ENCODE measurements at regions not wholly inside any gene's neighbourhood (a gene's known extent, or its start where the extent isn't known, plus 50 kb on each side); places are given as distances from the start of the nearest gene placed in this dataset.
A peak's percentile ranks its signal among the peaks of the same experiment; 100 is the strongest.

- H3K79me2 ChIP-seq (ENCODE audit: control insufficient read depth, insufficient read depth, low read length): no peaks in the 10 kb centered on the region
- DNase-seq (ENCODE audit: low read depth in 2 of 2): no peak
Measured at GRCh38 chr17:65409381-65409780, 152.1 kb downstream of the AXIN2 start.

GRCh38 chr17:65408050-65408449 is 153.4 kb downstream of the AXIN2 start:
- no peaks in the 10 kb centered on the region for H3K9me3 ChIP-seq (ENCODE audit: control insufficient read depth, insufficient read depth, low read depth, low read length)
- no peak overlapping the region for H3K4me3 ChIP-seq (replicated peaks in 1 of 4; ENCODE audit: control extremely low read depth in 1 of 4, insufficient read depth in 1 of 4, low read depth in 3 of 4, low read length in 4 of 4)
- no peaks in the 10 kb centered on the region for H3K27me3 ChIP-seq (ENCODE audit: control insufficient read depth, insufficient read depth, low read length)
- H3K79me2 ChIP-seq (ENCODE audit: control insufficient read depth, insufficient read depth, low read length): no peaks in the 10 kb centered on the region
- TF ChIP-seq EZH2 (IDR thresholded peaks at IDR 0.05; ENCODE audit: low read length, missing control alignments): no peak
- no peak for TF ChIP-seq CTCF (conservative IDR thresholded peaks at IDR 0.05 in 1 of 2, IDR thresholded peaks at IDR 0.05 in 1 of 2; ENCODE audit: low read depth in 1 of 2, low read length in 2 of 2)
- no peaks in the 10 kb centered on the region for H3K36me3 ChIP-seq (ENCODE audit: control insufficient read depth, insufficient read depth, low read length)
- H2AFZ ChIP-seq (ENCODE audit: low read length): no peak overlapping the region
- no peak for DNase-seq (ENCODE audit: low read depth in 2 of 2)
- no peaks in the 10 kb centered on the region for H4K20me1 ChIP-seq (ENCODE audit: control insufficient read depth, extremely low read depth, insufficient read depth, low read length)
- no peak overlapping the region for H3K27ac ChIP-seq (ENCODE audit: insufficient read depth, low read length)
- H3K4me2 ChIP-seq (ENCODE audit: extremely low read depth, insufficient read depth, low read length): no peak overlapping the region
- H3K4me1 ChIP-seq (ENCODE audit: control insufficient read depth, extremely low read depth, insufficient read depth, low read length): no peaks in the 10 kb centered on the region
- H3K9ac ChIP-seq (ENCODE audit: insufficient read depth, low read length): no peak overlapping the region

More at GRCh38 chr17:65409381-65409780, 152.1 kb downstream of the AXIN2 start:
- H3K36me3 ChIP-seq (ENCODE audit: control insufficient read depth, insufficient read depth, low read length): no peaks in the 10 kb centered on the region
- no peaks in the 10 kb centered on the region for H4K20me1 ChIP-seq (ENCODE audit: control insufficient read depth, extremely low read depth, insufficient read depth, low read length)
- no peak overlapping the region for H2AFZ ChIP-seq (ENCODE audit: low read length)
- no peaks in the 10 kb centered on the region for H3K27me3 ChIP-seq (ENCODE audit: control insufficient read depth, insufficient read depth, low read length)
- TF ChIP-seq CTCF (conservative IDR thresholded peaks at IDR 0.05 in 1 of 2, IDR thresholded peaks at IDR 0.05 in 1 of 2; ENCODE audit: low read depth in 1 of 2, low read length in 2 of 2): no peak
- no peak overlapping the region for H3K9ac ChIP-seq (ENCODE audit: insufficient read depth, low read length)
- H3K4me2 ChIP-seq (ENCODE audit: extremely low read depth, insufficient read depth, low read length): no peak overlapping the region
- H3K4me3 ChIP-seq (replicated peaks in 1 of 4; ENCODE audit: control extremely low read depth in 1 of 4, insufficient read depth in 1 of 4, low read depth in 3 of 4, low read length in 4 of 4): no peak overlapping the region
- H3K4me1 ChIP-seq (ENCODE audit: control insufficient read depth, extremely low read depth, insufficient read depth, low read length): no peaks in the 10 kb centered on the region
- no peaks in the 10 kb centered on the region for H3K9me3 ChIP-seq (ENCODE audit: control insufficient read depth, insufficient read depth, low read depth, low read length)
- no peak overlapping the region for H3K27ac ChIP-seq (ENCODE audit: insufficient read depth, low read length)

- Histone ChIP-seq H3K4me2 (ENCODE audit: extremely low read depth, insufficient read depth, low read length) (no peak overlapping the region), H3K9ac (ENCODE audit: insufficient read depth, low read length) (no peak overlapping the region), H3K36me3 (ENCODE audit: control insufficient read depth, insufficient read depth, low read length) (no peaks in the 10 kb centered on the region), H3K79me2 (ENCODE audit: control insufficient read depth, insufficient read depth, low read length) (no peaks in the 10 kb centered on the region), H4K20me1 (ENCODE audit: control insufficient read depth, extremely low read depth, insufficient read depth, low read length) (no peaks in the 10 kb centered on the region), H3K27me3 (ENCODE audit: control insufficient read depth, insufficient read depth, low read length) (no peaks in the 10 kb centered on the region), H3K27ac (ENCODE audit: insufficient read depth, low read length) (no peak overlapping the region), H3K4me1 (ENCODE audit: control insufficient read depth, extremely low read depth, insufficient read depth, low read length) (no peaks in the 10 kb centered on the region), H3K9me3 (ENCODE audit: control insufficient read depth, insufficient read depth, low read depth, low read length) (no peaks in the 10 kb centered on the region), H2AFZ (ENCODE audit: low read length) (no peak overlapping the region), H3K4me3 (replicated peaks in 1 of 4; ENCODE audit: control extremely low read depth in 1 of 4, insufficient read depth in 1 of 4, low read depth in 3 of 4, low read length in 4 of 4) (no peak overlapping the region)
- TF ChIP-seq CTCF (conservative IDR thresholded peaks at IDR 0.05 in 1 of 2, IDR thresholded peaks at IDR 0.05 in 1 of 2; ENCODE audit: low read depth in 1 of 2, low read length in 2 of 2): no peak
- no peak for TF ChIP-seq EZH2 (IDR thresholded peaks at IDR 0.05; ENCODE audit: low read length, missing control alignments)
- DNase-seq (ENCODE audit: low read depth in 2 of 2): peak in 1 of 2 donors; percentile 31
Measured at GRCh38 chr17:65407017-65407416, 154.4 kb downstream of the AXIN2 start.

Measured in fibroblast of lung (primary cell).